GM12878 (cell line): ENCODE measurements at regions not wholly inside any gene's neighbourhood (a gene's known extent, or its start where the extent isn't known, plus 50 kb on each side); places are given as distances from the start of the nearest gene placed in this dataset.

Source experiments
- CTCF ChIP-seq, 3 experiments: IDR thresholded peaks in 2 of 3; conservative IDR thresholded peaks in 1 of 3; 2 replicates each; pipeline ENCODE4 v1.5.1; 2011; ENCODE audit warnings: low read depth in 3 of 3, low read length in 3 of 3, mild to moderate bottlenecking in 3 of 3, control low read depth in 2 of 3, moderate library complexity in 2 of 3, inconsistent platforms in 1 of 3, mixed read lengths in 1 of 3; ENCODE audit not compliant: control insufficient read depth in 2 of 3, insufficient read depth in 1 of 3; ENCODE audit errors: extremely low read depth in 1 of 3
- KAT2A ChIP-seq: conservative IDR thresholded peaks from 2 replicates; pipeline ENCODE4 v1.6.1; 2011; ENCODE audit warnings: low read depth, low read length; ENCODE audit not compliant: control insufficient read depth
- POLR2AphosphoS5 ChIP-seq: IDR thresholded peaks from 2 replicates; pipeline ENCODE4 v1.6.1; 2011; ENCODE audit warnings: mild to moderate bottlenecking, low read length, inconsistent platforms

DNA sequence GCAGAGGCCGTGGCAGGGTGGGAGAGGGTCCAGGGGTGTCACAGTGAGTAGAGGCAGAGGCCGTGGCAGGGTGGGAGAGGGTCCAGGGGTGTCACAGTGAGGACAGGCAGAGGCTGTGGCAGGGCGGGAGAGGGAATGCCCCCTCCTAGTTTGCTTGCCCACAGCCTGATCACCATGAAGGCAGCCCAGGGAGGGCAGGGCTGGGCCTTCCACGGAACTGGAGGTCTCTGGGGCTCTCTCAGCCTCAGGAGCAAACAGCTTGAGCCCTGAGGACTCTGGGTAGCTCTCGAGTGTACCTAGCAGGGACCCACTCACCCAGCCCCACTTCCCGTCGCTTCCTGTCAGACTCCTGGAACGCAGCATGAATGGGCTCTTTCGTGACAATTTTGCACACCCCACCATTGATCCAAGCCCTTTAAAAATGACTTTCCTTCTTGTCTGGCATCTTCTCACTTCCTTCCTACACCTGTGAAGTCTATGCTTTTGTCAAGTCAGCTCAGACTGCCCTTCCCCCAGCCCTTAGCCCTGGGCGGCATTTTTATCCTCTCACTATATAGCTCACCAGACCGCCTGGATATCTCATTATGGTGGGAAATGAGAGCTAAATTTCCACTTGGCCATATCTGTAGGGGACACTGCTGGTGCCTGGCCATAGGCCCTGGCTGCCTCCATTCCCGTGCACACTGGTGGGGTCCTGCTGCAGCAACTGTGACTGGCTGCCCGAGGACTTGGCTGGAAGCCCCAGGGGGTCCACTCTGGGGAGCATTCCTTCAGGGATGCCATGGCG is 140.3 kb downstream of the CDC5L start:
- TF ChIP-seq POLR2AphosphoS5 = no peak
- no peak for TF ChIP-seq KAT2A
- no peak for TF ChIP-seq CTCF (IDR thresholded peaks at IDR 0.05 in 2 of 3, conservative IDR thresholded peaks at IDR 0.05 in 1 of 3; ENCODE audit: control insufficient read depth in 2 of 3, extremely low read depth in 1 of 3, insufficient read depth in 1 of 3, low read depth in 3 of 3, low read length in 3 of 3)
